Smooth muscle cell (in vitro differentiated cells): ENCODE measurements at regions not wholly inside any gene's neighbourhood (a gene's known extent, or its start where the extent isn't known, plus 50 kb on each side); places are given as distances from the start of the nearest gene placed in this dataset.

Source experiments
- DNase-seq: peaks from one replicate; lab custom pipeline; 2025; ENCODE audit not compliant: unreplicated experiment; lab: John Stamatoyannopoulos, UW
- H2AFZ ChIP-seq: fragments of 200-600 bp; sonication (generic); 2 replicates; pipeline ENCODE4 v1.6.0; 2016; ENCODE audit warnings: antibody characterized with exemption, low read depth, mild to moderate bottlenecking
- H3F3A ChIP-seq: fragments of 200-600 bp; sonication (generic); 2 replicates; pipeline ENCODE4 v1.6.0; 2017; ENCODE audit warnings: antibody characterized with exemption, low read depth
- H3K27ac ChIP-seq: fragments of 200-600 bp; sonication (generic); 2 replicates; pipeline ENCODE4 v1.5.1; 2016; ENCODE audit warnings: low read depth, mild to moderate bottlenecking
- H3K27me3 ChIP-seq: fragments of 200-600 bp; sonication (generic); 2 replicates; pipeline ENCODE4 v1.6.1; 2016; ENCODE audit warnings: low read depth, mild to moderate bottlenecking
- H3K36me3 ChIP-seq: fragments of 200-600 bp; sonication (generic); 2 replicates; pipeline ENCODE4 v1.5.1; 2016; ENCODE audit warnings: low read depth
- H3K4me1 ChIP-seq: fragments of 200-600 bp; sonication (generic); 2 replicates; pipeline ENCODE4 v1.5.1; 2016; ENCODE audit warnings: low read depth
- H3K4me2 ChIP-seq: fragments of 200-600 bp; sonication (generic); 2 replicates; pipeline ENCODE4 v1.6.0; 2016; ENCODE audit warnings: mild to moderate bottlenecking
- H3K4me3 ChIP-seq: fragments of 200-600 bp; sonication (generic); 2 replicates; pipeline ENCODE4 v1.5.1; 2016; ENCODE audit warnings: mild to moderate bottlenecking
- H3K79me2 ChIP-seq: fragments of 200-600 bp; sonication (generic); 2 replicates; pipeline ENCODE4 v1.6.0; 2016; ENCODE audit warnings: low read depth, mild to moderate bottlenecking
- H3K9ac ChIP-seq: fragments of 200-600 bp; sonication (generic); 2 replicates; pipeline ENCODE4 v1.6.0; 2016; ENCODE audit warnings: low read depth
- H3K9me3 ChIP-seq: fragments of 200-600 bp; sonication (generic); replicated peaks from 2 replicates; pipeline ENCODE4 v1.5.1; 2016; ENCODE audit warnings: low read depth
- H4K20me1 ChIP-seq: fragments of 200-600 bp; sonication (generic); 2 replicates; pipeline ENCODE4 v1.6.0; 2016; ENCODE audit warnings: low read depth
- WGBS: methylation state at CpG from one replicate; pipeline ENCODE4 v1.1.7; 2016; ENCODE audit warnings: low lambda C conversion rate; 5-methylcytosine and 5-hydroxymethylcytosine counted together
- TF ChIP-seq, protein P1 (sequence below): fragments of 200-600 bp; sonication (generic); IDR thresholded peaks from 2 replicates; pipeline ENCODE4 v1.5.1; 2017; ENCODE audit warnings: borderline replicate concordance, mild to moderate bottlenecking, antibody characterized with exemption; ENCODE audit not compliant: insufficient read depth, poor library complexity, severe bottlenecking

DNA sequence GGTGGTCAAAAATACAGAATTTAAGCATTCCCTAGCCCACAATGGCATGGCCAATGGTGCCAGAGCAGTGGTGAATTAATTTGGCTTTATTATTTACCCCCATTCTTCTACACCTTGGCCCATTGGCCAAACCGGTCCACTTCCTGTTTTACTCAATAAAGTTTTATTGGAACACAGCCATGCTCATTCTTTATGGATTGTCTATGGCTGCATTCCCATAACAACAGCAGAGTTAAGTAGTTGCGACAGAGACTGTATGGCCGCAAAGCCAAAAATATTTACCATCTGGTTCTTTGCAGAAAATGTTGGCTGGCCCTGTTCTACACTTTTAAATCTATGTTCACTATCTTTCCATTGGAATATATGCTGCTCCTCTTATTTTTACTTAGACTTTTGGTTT, 130.3 kb upstream of the CCDC68 start:
- Histone ChIP-seq H3K4me1 (no peaks in the 10 kb centered on the region), H4K20me1 (no peaks in the 10 kb centered on the region), H3K9me3 (no peaks in the 10 kb centered on the region), H3F3A (no peaks in the 10 kb centered on the region), H3K27me3 (no peaks in the 10 kb centered on the region), H3K4me2 (no peak overlapping the region), H3K36me3 (no peaks in the 10 kb centered on the region), H2AFZ (no peak overlapping the region), H3K79me2 (no peaks in the 10 kb centered on the region), H3K9ac (no peak overlapping the region), H3K4me3 (no peak overlapping the region), H3K27ac (no peak overlapping the region)
- no peak for DNase-seq
- TF ChIP-seq, protein P1, sequence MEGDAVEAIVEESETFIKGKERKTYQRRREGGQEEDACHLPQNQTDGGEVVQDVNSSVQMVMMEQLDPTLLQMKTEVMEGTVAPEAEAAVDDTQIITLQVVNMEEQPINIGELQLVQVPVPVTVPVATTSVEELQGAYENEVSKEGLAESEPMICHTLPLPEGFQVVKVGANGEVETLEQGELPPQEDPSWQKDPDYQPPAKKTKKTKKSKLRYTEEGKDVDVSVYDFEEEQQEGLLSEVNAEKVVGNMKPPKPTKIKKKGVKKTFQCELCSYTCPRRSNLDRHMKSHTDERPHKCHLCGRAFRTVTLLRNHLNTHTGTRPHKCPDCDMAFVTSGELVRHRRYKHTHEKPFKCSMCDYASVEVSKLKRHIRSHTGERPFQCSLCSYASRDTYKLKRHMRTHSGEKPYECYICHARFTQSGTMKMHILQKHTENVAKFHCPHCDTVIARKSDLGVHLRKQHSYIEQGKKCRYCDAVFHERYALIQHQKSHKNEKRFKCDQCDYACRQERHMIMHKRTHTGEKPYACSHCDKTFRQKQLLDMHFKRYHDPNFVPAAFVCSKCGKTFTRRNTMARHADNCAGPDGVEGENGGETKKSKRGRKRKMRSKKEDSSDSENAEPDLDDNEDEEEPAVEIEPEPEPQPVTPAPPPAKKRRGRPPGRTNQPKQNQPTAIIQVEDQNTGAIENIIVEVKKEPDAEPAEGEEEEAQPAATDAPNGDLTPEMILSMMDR = no peak
- WGBS = 96% methylated on average over 3 of the region's 3 CpGs

DNA sequence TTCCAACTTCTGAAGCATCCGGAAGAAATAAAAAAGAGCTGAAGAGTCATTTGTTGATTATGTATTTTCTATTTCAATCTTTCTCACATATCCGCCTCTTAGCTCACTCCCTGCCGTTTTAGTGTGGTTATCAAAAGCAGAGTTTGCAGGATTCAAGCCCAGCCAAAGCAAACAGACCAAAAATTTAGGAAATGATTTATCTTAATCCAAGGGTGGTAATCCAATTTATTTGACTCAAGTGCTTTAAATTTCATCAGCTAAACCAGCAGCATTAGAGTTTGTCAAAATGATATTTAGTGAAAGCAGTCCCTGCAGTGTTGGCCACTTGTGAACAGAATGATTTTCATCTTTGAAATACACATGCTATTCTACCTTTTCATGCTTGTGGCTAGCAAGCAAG, 129.3 kb upstream of the CCDC68 start:
- WGBS = 73% methylated on average over 3 of the region's 3 CpGs
- no peak overlapping the region for H3K27ac ChIP-seq
- no peak overlapping the region for H3K4me2 ChIP-seq
- no peaks in the 10 kb centered on the region for H3K79me2 ChIP-seq
- no peak overlapping the region for H3K9ac ChIP-seq
- TF ChIP-seq, protein P1 = no peak
- no peaks in the 10 kb centered on the region for H4K20me1 ChIP-seq
- no peak overlapping the region for H3K4me3 ChIP-seq
- H3K36me3 ChIP-seq = no peaks in the 10 kb centered on the region
- no peaks in the 10 kb centered on the region for H3F3A ChIP-seq
- no peak overlapping the region for H2AFZ ChIP-seq
- H3K27me3 ChIP-seq = no peaks in the 10 kb centered on the region
- H3K9me3 ChIP-seq = no peaks in the 10 kb centered on the region
- no peak for DNase-seq
- H3K4me1 ChIP-seq = no peaks in the 10 kb centered on the region

DNA sequence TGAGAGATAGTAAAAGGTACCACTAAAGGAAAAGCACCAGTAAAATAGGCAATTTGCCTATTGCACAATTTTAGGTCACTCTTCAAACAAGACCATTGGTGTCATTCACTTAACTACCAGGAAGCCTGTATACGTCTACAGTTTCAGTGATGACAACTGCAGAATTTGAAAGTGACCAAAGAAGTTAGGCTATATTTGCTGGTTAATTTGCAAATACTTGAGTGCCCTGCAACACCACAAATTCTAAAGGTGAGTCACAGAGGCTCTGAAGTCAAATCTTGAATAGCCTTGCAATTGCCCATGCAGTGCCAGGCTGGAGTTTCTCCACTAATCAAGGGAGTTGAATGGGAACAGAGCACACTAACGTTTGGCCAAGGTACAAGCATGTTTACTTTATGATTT, 128.7 kb upstream of the CCDC68 start:
- H3K9ac ChIP-seq = no peak overlapping the region
- H3K79me2 ChIP-seq = no peaks in the 10 kb centered on the region
- no peak overlapping the region for H3K4me3 ChIP-seq
- TF ChIP-seq, protein P1 = no peak
- H3K27me3 ChIP-seq = no peaks in the 10 kb centered on the region
- no peak overlapping the region for H2AFZ ChIP-seq
- no peaks in the 10 kb centered on the region for H3K4me1 ChIP-seq
- H3K4me2 ChIP-seq = no peak overlapping the region
- no peak overlapping the region for H3K27ac ChIP-seq
- H4K20me1 ChIP-seq = no peaks in the 10 kb centered on the region
- no peaks in the 10 kb centered on the region for H3K36me3 ChIP-seq
- WGBS = 29% methylated on average over 2 of the region's 2 CpGs
- DNase-seq = no peak
- no peaks in the 10 kb centered on the region for H3K9me3 ChIP-seq
- no peaks in the 10 kb centered on the region for H3F3A ChIP-seq

DNA sequence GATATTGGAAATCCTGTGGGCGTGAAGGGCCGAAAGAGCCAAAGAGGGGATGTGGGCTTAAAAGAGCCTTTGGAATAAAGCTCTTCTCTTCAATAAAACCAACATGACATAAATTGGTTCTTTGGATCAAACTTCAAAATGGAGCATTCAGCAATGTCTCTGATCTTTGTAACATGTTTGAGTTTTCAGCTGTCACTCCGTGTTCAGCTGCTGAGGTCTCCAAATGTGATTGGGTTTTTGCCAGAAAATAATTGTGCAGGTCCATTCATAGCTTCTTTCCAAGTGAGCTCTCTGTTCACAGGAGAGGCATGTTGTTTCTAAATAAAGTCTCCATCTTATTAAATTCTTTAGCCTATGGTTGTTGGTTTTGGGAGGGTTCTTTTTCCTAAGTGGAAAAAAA, 127.6 kb upstream of the CCDC68 start:
- no peaks in the 10 kb centered on the region for H3K79me2 ChIP-seq
- H4K20me1 ChIP-seq = no peaks in the 10 kb centered on the region
- H3K4me2 ChIP-seq = no peak overlapping the region
- H3K9me3 ChIP-seq = no peaks in the 10 kb centered on the region
- no peak overlapping the region for H3K27ac ChIP-seq
- H3K4me3 ChIP-seq = no peak overlapping the region
- no peaks in the 10 kb centered on the region for H3K36me3 ChIP-seq
- no peak overlapping the region for H3K9ac ChIP-seq
- H3K4me1 ChIP-seq = no peaks in the 10 kb centered on the region
- no peaks in the 10 kb centered on the region for H3K27me3 ChIP-seq
- TF ChIP-seq, protein P1 = no peak
- no peaks in the 10 kb centered on the region for H3F3A ChIP-seq
- no peak for DNase-seq
- H2AFZ ChIP-seq = no peak overlapping the region
- 93% methylated on average over 3 of the region's 3 CpGs for WGBS
